Stimulated activated CD4-positive, alpha-beta T cell treated with anti-CD3 and anti-CD28 coated beads, Interleukin-2, amount 100 ng/mL, for 24 hours (primary cell): ENCODE measurements at regions not wholly inside any gene's neighbourhood (a gene's known extent, or its start where the extent isn't known, plus 50 kb on each side); places are given as distances from the start of the nearest gene placed in this dataset.

Experiments used
- DNase-seq, 2 donors: peaks; one replicate each; pipeline ENCODE4 v3.0.0-alpha.2; 2020

DNA sequence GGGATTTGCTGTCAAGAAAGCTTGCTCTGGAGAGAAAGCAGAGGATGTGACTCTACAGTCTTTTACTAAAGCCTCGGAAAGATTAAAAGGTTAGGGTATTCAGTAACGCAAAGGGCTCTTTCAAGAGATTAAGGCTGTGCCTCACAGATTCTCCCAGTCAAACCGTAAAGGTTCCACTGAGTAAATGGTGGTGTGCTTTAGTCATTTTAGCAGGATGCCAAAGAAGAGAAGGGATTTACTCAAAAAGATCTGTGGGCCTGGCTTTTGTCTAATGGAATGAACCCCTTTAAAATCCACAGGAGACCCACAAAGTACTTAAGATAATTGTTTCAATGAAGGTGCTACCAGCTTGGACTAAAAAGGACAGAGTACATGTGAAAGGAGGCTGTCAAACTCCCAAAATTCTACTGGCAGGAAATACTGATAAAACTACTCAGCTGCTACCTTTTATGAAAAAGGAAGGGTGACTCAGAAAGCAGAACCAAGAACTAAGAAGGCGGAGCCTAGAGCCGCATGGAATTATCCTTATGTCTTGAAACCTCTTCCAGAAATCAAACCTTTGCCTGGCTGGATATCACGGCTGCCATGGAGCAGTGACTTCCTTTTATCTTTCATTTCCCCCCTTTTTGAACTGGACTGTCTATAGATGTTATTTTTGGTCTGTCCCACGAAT, 670.2 kb upstream of the ZEB2 start:
- no peak for DNase-seq

DNA sequence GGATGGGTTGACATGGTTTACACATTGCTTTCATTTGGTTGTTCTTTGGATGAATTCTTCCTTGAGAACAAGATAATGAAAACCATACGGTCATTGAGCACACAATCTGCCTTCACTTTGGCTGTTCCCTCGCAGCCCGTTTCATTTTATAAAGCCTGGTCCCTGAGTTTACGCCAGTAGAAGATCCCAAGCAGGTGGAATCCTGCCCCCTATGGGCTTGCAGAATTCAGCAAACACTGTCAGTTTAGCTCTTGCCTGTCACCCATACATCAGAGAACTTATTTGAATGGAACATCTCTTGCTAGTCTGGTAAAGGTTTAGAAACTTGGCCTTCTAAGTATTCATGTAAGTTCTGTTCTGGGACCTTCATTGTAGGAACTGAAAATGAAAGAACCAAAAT, 666.4 kb upstream of the ZEB2 start:
- no peak for DNase-seq

DNA sequence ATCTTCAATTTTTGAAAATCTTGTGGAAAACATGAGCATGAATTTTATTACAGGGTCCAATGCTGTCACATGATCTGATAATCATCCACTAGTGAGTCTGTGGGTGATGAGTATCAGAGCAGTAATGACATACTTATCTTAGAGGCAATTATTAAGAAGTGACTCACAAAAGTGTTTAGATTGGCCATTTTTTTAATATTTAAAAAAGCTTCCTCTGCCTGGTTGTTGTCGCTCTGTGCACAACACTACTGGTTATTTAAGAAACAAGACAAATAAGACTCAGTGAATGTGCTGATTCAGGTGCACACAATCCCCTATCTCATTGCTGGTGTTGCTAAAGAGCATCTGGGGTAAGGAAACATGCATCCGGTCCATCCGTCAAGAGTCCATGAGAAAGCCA, 665.8 kb upstream of the ZEB2 start:
- no peak for DNase-seq

DNA sequence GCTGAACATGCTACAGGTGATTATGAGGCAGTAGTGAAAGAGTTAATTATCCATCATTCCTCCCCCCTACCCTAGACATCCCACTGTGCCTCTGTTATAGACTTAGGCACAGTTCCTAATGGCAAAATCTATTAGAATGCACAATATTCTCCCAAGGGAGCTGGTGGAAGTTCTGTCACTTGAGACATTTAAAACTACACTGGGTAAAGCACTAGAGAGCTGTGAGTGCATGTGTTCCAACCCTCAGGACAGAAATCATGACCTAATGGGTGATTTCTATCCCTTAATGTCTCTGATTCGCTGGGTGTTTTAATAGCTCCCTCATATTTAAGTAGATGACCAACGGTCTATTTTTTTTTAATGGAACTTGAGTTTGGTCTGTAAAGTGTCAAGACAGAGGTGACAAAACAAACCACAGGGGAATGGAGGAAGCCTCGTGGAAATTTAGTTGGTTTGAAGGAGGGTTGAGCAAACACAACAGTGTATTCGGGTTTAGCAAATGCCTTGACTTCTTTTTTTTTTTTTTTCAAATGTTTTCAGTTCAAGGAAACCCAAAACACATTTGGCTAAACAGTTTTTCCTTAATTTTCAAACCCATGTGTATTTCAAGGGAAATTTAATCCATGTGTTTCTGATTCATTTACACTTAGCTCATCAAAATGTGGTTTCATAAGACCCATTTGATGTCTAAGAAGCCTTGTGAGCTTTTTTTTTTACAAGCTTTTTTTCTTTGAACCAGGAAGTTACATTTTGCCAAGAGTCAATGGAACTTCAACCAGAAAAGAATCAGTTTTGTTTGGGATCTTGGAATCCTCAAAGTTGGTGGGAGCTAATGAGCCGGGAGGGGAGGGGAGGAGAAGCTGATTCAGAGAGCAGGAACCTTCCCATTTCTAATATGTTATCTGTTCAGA, 665.1 kb upstream of the ZEB2 start:
- no peak for DNase-seq

DNA sequence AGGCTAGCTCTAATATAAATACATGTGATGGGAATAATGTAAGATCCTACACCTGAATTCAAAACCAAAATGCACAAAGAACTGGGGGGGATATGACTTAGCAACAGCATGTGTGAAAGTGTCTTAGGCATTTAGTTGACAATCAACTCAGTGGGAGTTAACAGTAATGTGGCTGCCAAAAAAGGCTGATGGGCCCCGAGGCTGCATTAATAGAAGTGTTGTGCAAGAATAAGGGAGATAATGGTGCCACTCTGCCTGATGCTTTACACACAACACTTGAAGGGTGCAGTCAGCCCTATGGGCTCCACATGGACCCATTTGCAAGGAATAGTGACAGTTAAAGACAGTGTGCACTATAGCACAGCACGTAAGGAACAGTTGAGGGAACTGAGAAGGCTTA, 649.4 kb upstream of the ZEB2 start:
- no peak for DNase-seq

DNA sequence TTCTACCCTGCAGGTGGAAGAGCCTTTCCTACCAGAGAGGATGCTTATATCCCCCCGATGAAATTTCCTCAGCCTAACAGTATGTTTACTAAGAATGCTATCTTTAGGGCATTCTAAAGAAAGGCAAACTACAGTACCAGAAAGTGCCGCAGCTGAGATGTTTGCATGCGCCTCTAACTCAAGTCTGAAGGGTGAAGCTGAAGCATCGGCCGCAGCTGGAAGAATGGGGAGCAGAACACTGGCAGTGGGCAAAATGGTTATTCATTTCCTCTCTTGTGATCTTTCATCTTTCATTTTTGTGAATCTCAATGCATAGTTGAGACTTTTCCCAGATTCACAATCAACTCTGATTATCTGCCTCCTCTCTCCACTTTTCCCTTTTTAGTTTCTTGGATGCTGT, 648.2 kb upstream of the ZEB2 start:
- DNase-seq: no peak

DNA sequence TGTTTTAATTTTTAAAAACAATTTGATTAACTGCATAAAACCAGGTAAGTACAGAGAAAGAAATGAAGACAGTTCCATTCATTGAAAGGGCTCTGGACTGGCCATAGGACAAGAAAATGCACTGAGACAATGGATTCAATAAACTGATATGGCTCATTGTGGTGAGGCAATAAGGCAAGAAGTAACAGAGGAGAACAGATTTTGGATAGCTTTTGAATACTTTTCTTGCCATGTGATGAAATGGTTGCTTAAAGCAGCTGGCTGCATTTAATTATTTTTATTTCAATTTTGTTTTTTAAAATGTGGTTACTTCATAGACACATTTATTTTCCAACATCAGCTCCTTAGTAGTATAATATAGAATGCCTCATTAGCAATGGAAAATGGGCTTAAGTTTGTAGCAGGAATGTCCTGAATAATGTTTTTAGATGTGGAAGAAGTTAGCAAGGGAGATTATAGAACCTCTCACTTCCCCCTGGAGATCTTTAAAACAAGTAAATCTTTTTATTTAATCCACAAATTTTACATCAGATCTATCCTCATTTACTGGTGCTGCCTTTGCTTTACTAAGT, 646.9 kb upstream of the ZEB2 start:
- no peak for DNase-seq

DNA sequence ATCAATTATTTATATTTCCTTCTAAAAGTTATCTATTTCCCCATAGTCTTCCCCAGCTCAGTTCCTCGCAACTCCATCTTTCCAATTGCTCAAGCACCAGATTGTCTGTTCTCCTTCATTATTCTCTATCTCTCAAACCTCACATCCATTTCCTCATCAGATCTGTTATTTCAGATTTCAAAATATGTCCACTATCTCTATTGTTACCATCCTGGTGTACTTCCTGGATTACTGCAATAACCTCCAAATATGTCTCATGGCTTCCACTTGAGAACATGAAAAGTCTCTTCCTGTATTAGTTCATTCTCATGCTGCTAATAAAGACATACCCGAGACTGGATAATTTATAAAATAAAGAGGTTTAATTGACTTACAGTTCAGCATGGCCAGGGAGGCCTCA, 641.7 kb upstream of the ZEB2 start:
- no peak for DNase-seq

DNA sequence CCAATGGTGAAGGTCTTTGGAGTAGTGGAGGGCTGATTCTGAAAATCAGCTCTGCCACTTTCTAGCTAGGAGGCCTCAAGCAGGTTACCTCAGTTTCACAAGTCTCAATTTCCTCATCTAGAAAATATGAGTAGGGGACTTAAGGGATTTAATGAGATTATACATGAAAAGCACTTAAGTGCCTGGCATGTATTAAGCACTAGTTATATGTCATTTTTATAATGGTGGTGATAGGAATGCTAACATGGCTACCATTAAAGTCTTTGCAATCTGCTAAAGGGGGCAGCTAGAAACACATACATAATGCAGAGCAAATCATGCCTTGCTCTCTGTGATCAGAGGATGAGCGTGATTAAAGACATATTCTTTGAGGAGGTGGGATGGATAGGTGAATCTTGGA, 640.9 kb upstream of the ZEB2 start:
- no peak for DNase-seq

DNA sequence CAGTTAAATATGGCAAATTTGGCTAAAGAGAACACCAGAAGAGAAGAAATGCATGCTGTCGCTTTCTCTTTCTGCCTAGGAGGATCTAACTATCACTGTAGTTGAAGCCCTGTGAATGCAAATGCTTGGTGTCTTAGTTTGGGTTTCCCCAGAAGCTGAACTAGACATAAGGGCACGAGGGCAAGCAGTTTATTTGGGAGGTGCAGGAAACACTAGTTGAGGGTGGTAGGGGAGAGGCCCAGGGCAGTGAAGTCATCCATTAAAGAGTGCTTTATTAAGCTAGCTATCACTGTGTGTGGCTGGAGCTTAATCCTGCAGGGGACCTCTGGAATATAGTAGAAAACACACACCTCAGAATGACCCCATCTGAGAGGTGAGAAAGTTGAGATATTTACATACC, 639.8 kb upstream of the ZEB2 start:
- no peak for DNase-seq

DNA sequence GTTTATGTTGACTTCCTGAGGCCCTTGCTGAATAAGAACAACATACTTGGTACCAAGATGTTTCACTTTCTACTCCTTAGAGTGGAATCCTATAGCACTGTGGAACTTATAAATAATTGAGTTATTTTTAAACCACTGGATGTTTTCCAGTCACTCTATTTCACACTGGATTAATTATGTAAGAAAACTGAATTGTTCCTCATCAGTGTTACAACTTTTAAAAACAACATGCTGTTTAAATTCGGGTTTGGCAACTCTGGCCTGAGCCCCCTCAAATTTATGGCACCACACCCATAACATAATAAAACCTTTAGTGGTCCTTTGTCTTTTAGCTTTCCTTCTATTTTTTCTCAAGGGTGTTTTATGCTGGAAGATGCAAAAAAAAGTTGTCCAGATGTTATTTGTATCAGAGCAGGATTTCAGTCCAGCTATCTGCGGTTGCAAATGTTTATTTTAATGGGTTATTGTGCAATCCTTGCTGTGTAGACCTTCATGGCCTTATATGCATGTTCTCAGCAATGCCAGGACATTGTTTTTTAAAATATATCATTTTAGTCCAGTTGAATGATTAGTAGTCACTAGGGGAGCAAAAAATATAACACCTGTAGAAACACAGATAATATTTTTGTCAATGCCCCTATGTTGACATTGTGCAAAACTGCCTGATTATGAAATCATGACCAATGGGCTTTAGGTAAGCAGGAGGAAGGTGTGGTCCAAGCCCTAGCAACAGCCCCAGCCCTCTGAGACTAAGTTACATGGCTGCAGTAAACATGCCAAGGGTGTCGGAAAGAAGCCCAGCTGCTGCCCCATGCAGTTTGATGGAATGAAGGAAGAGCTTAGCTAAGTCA, 638.0 kb upstream of the ZEB2 start:
- no peak for DNase-seq

DNA sequence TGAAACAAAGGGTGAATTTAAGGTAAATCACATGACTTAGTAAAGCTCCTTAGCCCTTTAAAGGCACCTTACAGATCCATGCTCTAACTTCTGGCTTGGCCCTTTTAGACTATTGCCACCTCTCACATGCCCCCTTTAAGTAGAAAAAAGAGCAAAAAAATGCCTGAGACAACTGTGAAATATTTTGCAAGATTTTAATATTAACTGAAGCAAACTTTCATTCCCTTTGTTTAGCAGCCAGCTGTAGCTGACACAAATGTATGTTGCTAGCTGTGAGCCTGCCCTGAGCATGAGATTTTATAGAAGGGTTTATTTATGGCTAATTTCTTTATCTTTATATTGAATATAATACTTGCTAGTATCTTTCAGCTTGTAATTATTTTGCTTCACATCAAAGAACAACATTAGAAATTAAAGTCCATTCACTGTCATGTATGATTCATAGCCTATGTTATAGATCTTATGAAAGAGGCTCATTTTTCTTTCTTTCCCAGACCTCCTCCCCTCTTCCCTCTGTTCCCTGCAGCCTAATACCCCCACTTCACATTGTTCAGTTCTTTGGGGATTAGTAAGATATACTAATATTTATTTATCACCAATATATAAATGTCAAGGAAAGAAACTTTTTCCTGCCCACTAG, 637.2 kb upstream of the ZEB2 start:
- no peak for DNase-seq

DNA sequence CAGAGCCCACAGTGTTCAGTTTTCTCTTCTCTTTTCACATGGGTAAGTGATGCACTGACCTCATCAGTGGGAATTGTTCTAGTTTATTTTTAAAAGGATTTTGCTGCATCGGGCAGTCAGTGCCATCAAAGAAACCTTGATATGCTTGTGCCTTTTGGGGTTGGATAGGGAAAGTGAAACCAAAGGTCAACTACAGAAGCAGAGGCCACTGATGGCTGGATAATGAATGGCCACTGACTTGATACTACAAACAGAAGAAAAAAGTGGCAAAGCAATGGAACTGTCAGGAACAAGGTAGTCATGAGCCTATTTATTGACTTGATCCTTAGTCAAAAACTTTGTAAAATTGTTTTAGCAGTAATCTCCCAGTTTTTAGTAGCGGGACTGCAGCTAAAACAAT, 636.3 kb upstream of the ZEB2 start:
- no peak for DNase-seq

DNA sequence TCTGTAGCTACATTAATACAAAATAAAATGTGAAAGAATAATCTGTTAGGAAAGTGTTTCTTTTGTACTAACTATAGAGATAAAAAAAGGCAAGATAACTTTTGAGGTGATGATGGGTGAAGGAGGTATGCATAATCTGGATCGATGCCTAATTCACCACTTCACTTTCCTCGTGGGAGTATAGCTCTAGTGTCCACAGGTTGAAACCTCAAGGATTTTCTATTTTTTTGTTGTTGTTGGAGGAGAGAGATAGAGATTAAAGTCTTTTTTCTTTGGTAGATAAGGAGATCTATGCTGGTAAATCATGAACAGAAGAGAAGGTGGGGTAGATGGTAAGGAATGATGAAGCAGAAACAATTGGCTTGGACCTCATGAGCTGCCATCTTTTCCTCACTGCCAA, 635.3 kb upstream of the ZEB2 start:
- no peak for DNase-seq

DNA sequence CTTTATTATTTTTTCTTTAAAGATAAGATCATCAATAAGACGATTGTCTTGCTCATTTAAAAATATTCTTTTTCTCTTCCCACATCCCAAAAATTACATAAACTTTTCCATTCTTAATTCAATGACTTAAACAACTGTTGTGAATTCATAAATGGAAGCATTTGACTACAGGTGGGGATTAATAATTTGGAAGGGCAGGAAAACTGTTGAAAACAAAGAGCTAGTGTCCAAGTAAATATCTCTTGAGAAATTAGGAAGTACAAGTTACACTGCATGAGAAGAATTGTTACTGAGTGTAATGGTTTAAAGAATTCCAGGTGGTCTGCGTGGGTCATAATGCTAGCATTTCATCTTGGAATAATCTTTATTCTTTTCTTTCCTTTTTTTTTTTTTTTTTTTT, 634.8 kb upstream of the ZEB2 start:
- no peak for DNase-seq

DNA sequence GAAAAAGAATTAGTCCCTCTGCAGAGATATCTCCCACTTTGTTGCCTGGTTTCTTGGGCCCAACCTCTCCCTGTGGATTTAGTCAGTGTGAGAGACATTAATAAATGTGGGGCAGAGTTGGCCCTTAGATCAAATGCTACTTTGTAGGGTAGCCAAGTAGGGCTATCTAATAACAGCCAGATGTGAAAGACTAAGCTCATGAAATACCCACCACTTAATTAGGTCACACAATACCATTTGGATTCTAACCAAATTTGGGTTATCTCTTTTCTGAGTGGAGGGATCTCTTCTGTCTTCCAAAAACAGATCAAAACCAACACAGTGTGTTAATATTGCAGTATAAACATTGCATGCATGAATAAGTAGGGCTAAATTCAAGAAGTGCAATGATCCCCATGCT, 626.8 kb upstream of the ZEB2 start:
- no peak for DNase-seq

DNA sequence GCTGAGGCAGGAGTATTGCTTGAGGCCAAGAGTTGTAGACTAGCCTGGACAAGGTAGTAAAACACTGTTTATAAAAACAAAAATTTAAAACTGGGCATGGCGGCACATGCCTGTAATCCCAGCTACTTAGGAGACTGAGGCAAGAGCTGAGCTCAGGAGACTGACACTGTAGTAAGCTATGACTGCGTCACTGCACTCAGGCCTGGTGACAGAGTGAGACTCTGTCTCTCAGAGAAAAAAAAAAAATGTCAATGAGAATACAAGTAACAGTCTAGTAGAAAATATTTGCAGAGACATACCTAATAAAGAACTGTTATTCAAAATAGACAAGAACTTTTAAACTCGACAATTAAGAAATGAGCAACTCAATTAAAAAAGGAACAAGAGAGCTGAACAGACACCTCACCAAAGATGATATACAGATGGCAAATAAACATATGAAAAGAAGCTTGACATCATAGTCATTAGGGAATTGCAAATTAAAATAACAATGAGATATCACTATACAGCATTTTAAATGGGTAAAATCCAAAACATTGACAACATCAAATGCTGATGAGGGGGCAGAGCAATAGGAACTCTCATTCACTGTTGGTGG, 624.3 kb upstream of the ZEB2 start:
- no peak for DNase-seq

DNA sequence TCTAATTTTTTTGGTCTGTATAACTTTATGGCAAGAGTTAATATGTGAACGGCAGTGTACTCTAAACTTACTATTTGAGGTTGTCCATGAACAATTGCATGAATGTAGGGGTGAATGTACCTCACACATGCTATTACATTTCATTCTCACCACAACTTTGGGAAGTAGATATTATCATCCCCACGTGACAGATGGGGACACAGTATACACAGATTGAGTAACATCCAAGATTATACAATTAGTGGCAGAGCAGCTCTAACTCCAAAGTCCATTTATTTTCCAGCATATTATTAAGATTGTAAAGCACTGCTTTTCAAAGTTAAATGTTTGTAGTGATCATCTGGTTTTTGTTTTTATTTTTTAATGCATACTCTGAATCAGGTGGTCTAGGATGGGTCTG, 622.1 kb upstream of the ZEB2 start:
- no peak for DNase-seq

DNA sequence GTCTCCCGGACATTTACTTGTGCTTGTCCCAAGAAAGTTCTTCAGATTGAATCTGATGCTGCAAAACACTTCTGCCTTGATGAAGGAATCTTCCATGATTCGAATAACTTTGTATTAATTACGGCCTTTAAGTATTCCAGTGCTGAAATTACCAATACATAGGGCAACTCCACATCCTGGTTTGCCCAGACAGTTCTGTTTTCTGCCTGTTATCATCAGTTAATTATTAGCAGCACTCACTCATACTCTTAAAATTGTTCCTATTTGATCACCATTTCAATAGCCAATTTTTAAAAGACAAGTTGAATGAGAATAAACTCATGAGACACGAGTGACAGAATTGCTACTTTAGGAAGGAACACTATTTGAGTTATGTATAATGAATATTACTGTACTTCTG, 620.7 kb upstream of the ZEB2 start:
- DNase-seq: no peak

DNA sequence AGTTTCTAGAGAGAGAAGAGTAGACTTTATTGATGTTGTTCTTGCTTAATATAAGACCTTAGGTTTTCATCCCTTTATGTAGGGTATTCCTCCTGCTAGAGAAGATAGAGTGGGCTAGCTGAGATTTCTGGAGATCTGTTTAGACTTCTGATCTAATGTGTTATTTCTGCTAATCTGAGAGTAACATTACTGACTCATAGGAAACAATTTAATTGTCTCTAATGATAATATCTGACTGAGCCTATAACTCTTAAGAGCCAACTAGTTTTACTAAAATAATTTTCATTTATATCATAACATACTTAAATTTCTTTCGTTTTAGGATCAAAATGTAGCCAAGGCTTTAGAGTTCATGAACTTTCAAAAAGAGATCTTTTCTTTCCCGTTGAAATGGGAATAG, 618.7 kb upstream of the ZEB2 start:
- no peak for DNase-seq

DNA sequence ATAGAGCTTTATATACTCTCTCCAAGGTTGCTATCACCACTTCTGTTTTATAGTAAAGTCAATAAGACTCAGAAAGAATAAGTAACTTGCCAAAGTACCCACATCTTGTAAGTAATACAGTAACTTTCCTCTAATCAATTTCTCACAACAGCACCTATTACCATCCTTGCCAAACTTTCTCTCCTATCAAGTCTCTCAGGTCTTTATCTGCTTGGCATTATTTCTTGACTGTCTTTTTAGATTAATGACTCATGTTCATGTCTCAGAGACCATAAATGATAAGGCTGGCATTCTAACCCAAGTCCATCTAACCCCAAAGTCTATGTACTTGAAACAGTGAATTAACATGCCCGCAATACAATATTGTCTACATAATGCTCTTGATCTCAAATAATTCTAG, 618.0 kb upstream of the ZEB2 start:
- no peak for DNase-seq

DNA sequence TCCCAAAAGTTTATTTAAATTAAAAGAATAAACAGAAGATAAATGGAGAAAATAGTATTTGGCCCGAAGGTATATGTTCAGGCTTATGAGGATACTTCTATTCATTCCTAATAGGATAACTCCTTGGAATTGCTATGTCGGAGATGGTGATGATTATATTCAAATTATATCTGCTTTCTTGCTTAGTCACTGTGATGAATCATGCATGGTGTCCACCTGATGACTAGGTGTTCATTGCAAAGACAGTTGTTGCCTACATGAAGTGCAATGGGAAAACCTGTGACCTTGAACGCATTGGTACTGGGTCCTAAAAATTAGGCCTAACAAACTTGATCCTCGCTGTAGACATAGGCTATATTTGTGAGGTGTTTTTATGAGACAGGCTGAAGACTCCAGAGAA, 617.3 kb upstream of the ZEB2 start:
- DNase-seq: no peak
